Trophoblast cell (in vitro differentiated cells and primary cell): ENCODE measurements at regions not wholly inside any gene's neighbourhood (a gene's known extent, or its start where the extent isn't known, plus 50 kb on each side); places are given as distances from the start of the nearest gene placed in this dataset.
"Not testable (repeated sequence)": the region's sequence is repeated elsewhere in the genome, so short reads cannot be mapped to it uniquely, and the experiment has no call there.

ENCODE experiments used
- DNase-seq, 2 donors: peaks; one replicate each; pipeline ENCODE4 v3.0.0-alpha.2; 2016
- H2AFZ ChIP-seq: 2 replicates; pipeline ENCODE4 v1.6.1; 2013; ENCODE audit warnings: low read length, moderate library complexity, mild to moderate bottlenecking; ENCODE audit not compliant: insufficient read depth, poor library complexity
- H2AK5ac ChIP-seq: 2 replicates; pipeline ENCODE4 v1.6.1; 2013; ENCODE audit warnings: mild to moderate bottlenecking, low read length
- H2BK120ac ChIP-seq: 2 replicates; pipeline ENCODE4 v1.6.1; 2013; ENCODE audit warnings: low read length, mild to moderate bottlenecking, moderate library complexity; ENCODE audit not compliant: insufficient read depth, poor library complexity
- H2BK12ac ChIP-seq: 2 replicates; pipeline ENCODE4 v1.6.1; 2013; ENCODE audit warnings: mild to moderate bottlenecking, low read length, moderate library complexity
- H2BK5ac ChIP-seq: 2 replicates; pipeline ENCODE4 v1.6.1; 2013; ENCODE audit warnings: low read length, low read depth, moderate library complexity, mild to moderate bottlenecking; ENCODE audit not compliant: poor library complexity
- H3K14ac ChIP-seq: 2 replicates; pipeline ENCODE4 v1.6.1; 2013; ENCODE audit warnings: mild to moderate bottlenecking, low read length
- H3K18ac ChIP-seq: 2 replicates; pipeline ENCODE4 v1.6.1; 2013; ENCODE audit warnings: mild to moderate bottlenecking, low read length
- H3K23ac ChIP-seq: 2 replicates; pipeline ENCODE4 v1.6.1; 2013; ENCODE audit warnings: low read length
- H3K27ac ChIP-seq: 2 replicates; pipeline ENCODE4 v1.5.1; 2013; ENCODE audit warnings: low read depth, mild to moderate bottlenecking, inconsistent platforms, low read length, moderate library complexity
- H3K27me3 ChIP-seq: 2 replicates; pipeline ENCODE4 v1.6.1; 2013; ENCODE audit warnings: inconsistent platforms, mild to moderate bottlenecking, low read length, moderate library complexity; ENCODE audit not compliant: insufficient read depth
- H3K36me3 ChIP-seq, 2 experiments: 1 replicate in 1 of 2; 2 replicates in 1 of 2; pipeline ENCODE4 v1.6.1; 2013; ENCODE audit warnings: low read length in 2 of 2, mild to moderate bottlenecking in 2 of 2, moderate library complexity in 1 of 2; ENCODE audit not compliant: insufficient read depth in 2 of 2, control insufficient read depth in 1 of 2
- H3K4ac ChIP-seq: 2 replicates; pipeline ENCODE4 v1.6.1; 2013; ENCODE audit warnings: low read depth, mild to moderate bottlenecking, low read length, moderate library complexity
- H3K4me1 ChIP-seq, 2 experiments: 1 replicate in 1 of 2; 2 replicates in 1 of 2; pipeline ENCODE4 v1.6.1; 2013; ENCODE audit warnings: low read length in 2 of 2, mild to moderate bottlenecking in 2 of 2, moderate library complexity in 1 of 2; ENCODE audit not compliant: insufficient read depth in 2 of 2, control insufficient read depth in 1 of 2
- H3K4me2 ChIP-seq: 2 replicates; pipeline ENCODE4 v1.6.1; 2013; ENCODE audit warnings: inconsistent platforms, mild to moderate bottlenecking, low read length, moderate library complexity
- H3K4me3 ChIP-seq: 2 replicates; pipeline ENCODE4 v1.5.1; 2013; ENCODE audit warnings: mild to moderate bottlenecking, low read depth, low read length, inconsistent platforms
- H3K79me1 ChIP-seq: one replicate; pipeline ENCODE4 v1.6.1; 2013; ENCODE audit warnings: low read length
- H3K79me2 ChIP-seq: 2 replicates; pipeline ENCODE4 v1.6.1; 2013; ENCODE audit warnings: low read length, mild to moderate bottlenecking; ENCODE audit not compliant: control insufficient read depth, insufficient read depth, poor library complexity
- H3K9ac ChIP-seq: 2 replicates; pipeline ENCODE4 v1.6.1; 2013; ENCODE audit warnings: mild to moderate bottlenecking, low read length
- H3K9me3 ChIP-seq: 2 replicates; pipeline ENCODE4 v1.6.1; 2013; ENCODE audit warnings: low read depth, mild to moderate bottlenecking, control low read depth, inconsistent platforms, low read length; ENCODE audit not compliant: insufficient read depth
- H4K12ac ChIP-seq: 2 replicates; pipeline ENCODE4 v1.6.1; 2013; ENCODE audit warnings: low read depth, mild to moderate bottlenecking, low read length, moderate library complexity
- H4K8ac ChIP-seq: 2 replicates; pipeline ENCODE4 v1.6.1; 2013; ENCODE audit warnings: low read depth, mild to moderate bottlenecking, low read length, moderate library complexity
- H4K91ac ChIP-seq: one replicate; pipeline ENCODE4 v1.6.1; 2013; ENCODE audit warnings: low read depth, mild to moderate bottlenecking, low read length, moderate library complexity
- WGBS: extraction: QIAGEN DNeasy Blood & Tissue Kit; methylation state at CpG from one replicate; pipeline ENCODE4 v1.1.7; 2013; ENCODE audit warnings: missing lambda C conversion rate; ENCODE audit not compliant: insufficient read length, insufficient coverage; ENCODE audit errors: extremely low coverage; 5-methylcytosine and 5-hydroxymethylcytosine counted together

GRCh38 chr13:61276401-61276800 lies 139.2 kb downstream of the PCDH20 start:
- H2AK5ac ChIP-seq, result no peak overlapping the region
- H3K4me3 ChIP-seq, result no peak overlapping the region
- no peaks in the 10 kb centered on the region for H3K79me2 ChIP-seq
- H3K4me2 ChIP-seq, result no peak overlapping the region
- no CpG with 5 or more reads among the region's 2 CpGs for WGBS
- H2BK120ac ChIP-seq, result no peak overlapping the region
- H4K91ac ChIP-seq, result no peak overlapping the region
- H4K8ac ChIP-seq, result no peak overlapping the region
- H3K36me3 ChIP-seq, result no peaks in the 10 kb centered on the region
- no peak overlapping the region for H4K12ac ChIP-seq
- no peak overlapping the region for H3K14ac ChIP-seq
- no peak overlapping the region for H2BK12ac ChIP-seq
- no peaks in the 10 kb centered on the region for H3K4me1 ChIP-seq
- no peak overlapping the region for H3K18ac ChIP-seq
- no peak for DNase-seq
- no peak overlapping the region for H3K27ac ChIP-seq
- H3K9me3 ChIP-seq, result no peaks in the 10 kb centered on the region
- no peak overlapping the region for H2AFZ ChIP-seq
- no peak overlapping the region for H3K9ac ChIP-seq
- no peaks in the 10 kb centered on the region for H3K79me1 ChIP-seq
- no peak overlapping the region for H3K23ac ChIP-seq
- no peak overlapping the region for H3K4ac ChIP-seq
- H2BK5ac ChIP-seq, result no peak overlapping the region
- H3K27me3 ChIP-seq, result no peaks in the 10 kb centered on the region

- peak in 1 of 2 donors; percentile 18 for DNase-seq
- Histone ChIP-seq H3K4me2 (no peak overlapping the region), H2BK5ac (no peak overlapping the region), H3K79me1 (no peaks in the 10 kb centered on the region), H2BK12ac (no peak overlapping the region), H3K14ac (no peak overlapping the region), H2AK5ac (no peak overlapping the region), H4K12ac (no peak overlapping the region), H3K36me3 (no peaks in the 10 kb centered on the region), H4K8ac (no peak overlapping the region), H4K91ac (no peak overlapping the region), H3K23ac (no peak overlapping the region), H2AFZ (no peak overlapping the region), H3K9ac (no peak overlapping the region), H3K79me2 (no peaks in the 10 kb centered on the region), H3K27ac (no peak overlapping the region), H3K18ac (no peak overlapping the region), H3K4me1 (no peaks in the 10 kb centered on the region), H3K4me3 (no peak overlapping the region), H3K27me3 (no peaks in the 10 kb centered on the region), H3K9me3 (no peaks in the 10 kb centered on the region), H2BK120ac (no peak overlapping the region), H3K4ac (no peak overlapping the region)
- WGBS, result no CpG with 5 or more reads among the region's 2 CpGs
Observed at GRCh38 chr13:61275736-61276135, 139.9 kb downstream of the PCDH20 start.

- Histone ChIP-seq H2BK12ac (no peak overlapping the region), H3K79me2 (no peaks in the 10 kb centered on the region), H2BK120ac (no peak overlapping the region), H4K8ac (no peak overlapping the region), H3K4me2 (no peak overlapping the region), H3K27me3 (no peaks in the 10 kb centered on the region), H3K27ac (no peak overlapping the region), H3K4me1 (no peaks in the 10 kb centered on the region), H2BK5ac (no peak overlapping the region), H3K36me3 (no peaks in the 10 kb centered on the region), H2AK5ac (no peak overlapping the region), H3K79me1 (no peaks in the 10 kb centered on the region), H3K18ac (no peak overlapping the region), H2AFZ (no peak overlapping the region), H3K9me3 (no peaks in the 10 kb centered on the region), H3K23ac (no peak overlapping the region), H4K12ac (no peak overlapping the region), H3K14ac (no peak overlapping the region), H3K4me3 (no peak overlapping the region), H3K9ac (no peak overlapping the region), H4K91ac (no peak overlapping the region), H3K4ac (no peak overlapping the region)
- peak in 1 of 2 donors; percentile 25 for DNase-seq
- no CpG with 5 or more reads among the region's 5 CpGs for WGBS
Observed at GRCh38 chr13:61275251-61275650, 140.4 kb downstream of the PCDH20 start.

- not testable (repeated sequence) for DNase-seq, H4K12ac ChIP-seq, H3K36me3 ChIP-seq, H3K79me1 ChIP-seq, H3K4me2 ChIP-seq, H4K8ac ChIP-seq, H3K23ac ChIP-seq, H2BK5ac ChIP-seq, H3K9ac ChIP-seq, H3K9me3 ChIP-seq, H2AK5ac ChIP-seq, H2BK12ac ChIP-seq, H3K4ac ChIP-seq, H3K4me3 ChIP-seq, H4K91ac ChIP-seq, H3K18ac ChIP-seq, H3K27ac ChIP-seq, H3K14ac ChIP-seq, H3K4me1 ChIP-seq, H3K79me2 ChIP-seq, H2BK120ac ChIP-seq, H2AFZ ChIP-seq, H3K27me3 ChIP-seq
- no CpG with 5 or more reads among the region's 6 CpGs for WGBS
Observed at GRCh38 chr13:61266896-61267295, 148.8 kb downstream of the PCDH20 start.
